ENCODE measurements at regions not wholly inside any gene's neighbourhood (a gene's known extent, or its start where the extent isn't known, plus 50 kb on each side); places are given as distances from the start of the nearest gene placed in this dataset.

DNA sequence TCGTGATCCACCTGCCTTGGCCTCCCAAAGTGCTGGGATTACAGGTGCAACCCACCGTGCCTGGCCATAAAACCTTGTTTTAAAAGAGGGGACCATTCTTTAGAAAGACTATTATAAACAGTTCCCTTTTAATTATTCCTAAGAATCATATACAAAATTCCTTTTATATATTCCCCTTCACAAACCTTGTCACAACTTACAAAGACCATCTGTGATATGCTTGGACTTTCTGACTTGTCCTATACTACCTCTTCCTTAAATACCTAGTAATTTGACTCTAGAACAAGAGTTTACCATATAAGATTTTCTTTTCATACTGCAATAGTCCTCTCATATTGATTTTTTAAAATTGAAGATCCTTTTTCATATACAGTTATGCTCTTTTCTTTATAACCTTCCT lies 135.8 kb upstream of the PRSS16 start:
- no peak for TF ChIP-seq CTCF (IDR thresholded peaks at IDR 0.05; ENCODE audit: low read length)
- no peak for TF ChIP-seq EZH2 (IDR thresholded peaks at IDR 0.05; ENCODE audit: borderline replicate concordance, low read length)

All from OCI-LY1 (cell line).